HUES64 (cell line): ENCODE measurements at regions not wholly inside any gene's neighbourhood (a gene's known extent, or its start where the extent isn't known, plus 50 kb on each side); places are given as distances from the start of the nearest gene placed in this dataset.
"Not testable (repeated sequence)": the region's sequence is repeated elsewhere in the genome, so short reads cannot be mapped to it uniquely, and the experiment has no call there.

Experiments
- H3K27ac ChIP-seq: 2 replicates; pipeline ENCODE4 v1.7.0; 2013; ENCODE audit warnings: low read depth, low read length, inconsistent platforms
- H3K27me3 ChIP-seq: 2 replicates; pipeline ENCODE4 v1.6.1; 2013; ENCODE audit warnings: mild to moderate bottlenecking, low read length; ENCODE audit not compliant: insufficient read depth
- H3K36me3 ChIP-seq: 2 replicates; pipeline ENCODE4 v1.6.1; 2013; ENCODE audit warnings: mild to moderate bottlenecking, low read length; ENCODE audit not compliant: insufficient read depth
- H3K4me1 ChIP-seq: 2 replicates; pipeline ENCODE4 v1.6.1; 2013; ENCODE audit warnings: mild to moderate bottlenecking, low read length, moderate library complexity; ENCODE audit not compliant: insufficient read depth
- H3K4me3 ChIP-seq: 2 replicates; pipeline ENCODE4 v1.5.1; 2013; ENCODE audit warnings: mild to moderate bottlenecking, low read length, moderate library complexity
- H3K9ac ChIP-seq: 2 replicates; pipeline ENCODE4 v1.6.1; 2013; ENCODE audit warnings: mild to moderate bottlenecking, low read depth, low read length
- H3K9me3 ChIP-seq: 2 replicates; pipeline ENCODE4 v1.6.1; 2013; ENCODE audit warnings: low read depth, low read length; ENCODE audit not compliant: insufficient read depth
- WGBS: fragments of 150-250, 120-280 bp; methylation state at CpG from one replicate; pipeline ENCODE4 v1.1.7; 2013; ENCODE audit warnings: missing lambda C conversion rate; 5-methylcytosine and 5-hydroxymethylcytosine counted together

DNA sequence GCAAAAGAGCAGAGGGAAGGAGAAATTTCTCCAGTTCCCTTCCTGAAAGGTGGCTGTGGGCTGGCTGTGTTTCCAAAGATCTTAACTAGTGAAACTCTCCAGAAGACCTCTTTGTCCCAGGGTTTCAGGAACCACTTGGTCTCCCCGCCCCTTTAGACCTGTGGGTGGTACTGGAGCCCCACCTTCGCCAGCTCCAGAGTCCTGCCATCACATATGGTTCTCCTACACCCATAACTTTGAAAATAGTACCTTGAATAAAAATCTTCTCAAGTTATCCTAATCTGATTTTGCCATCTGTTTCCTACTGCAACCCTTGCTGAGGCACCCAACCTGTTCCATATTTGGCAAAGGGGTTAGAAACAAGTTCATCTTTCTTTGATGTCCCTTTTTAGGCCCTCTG, 303.9 kb downstream of the SEC16B start:
- Histone ChIP-seq H3K36me3 (no peaks in the 10 kb centered on the region), H3K27me3 (no peaks in the 10 kb centered on the region)
- 91% methylated on average over 2 of the region's 2 CpGs for WGBS

DNA sequence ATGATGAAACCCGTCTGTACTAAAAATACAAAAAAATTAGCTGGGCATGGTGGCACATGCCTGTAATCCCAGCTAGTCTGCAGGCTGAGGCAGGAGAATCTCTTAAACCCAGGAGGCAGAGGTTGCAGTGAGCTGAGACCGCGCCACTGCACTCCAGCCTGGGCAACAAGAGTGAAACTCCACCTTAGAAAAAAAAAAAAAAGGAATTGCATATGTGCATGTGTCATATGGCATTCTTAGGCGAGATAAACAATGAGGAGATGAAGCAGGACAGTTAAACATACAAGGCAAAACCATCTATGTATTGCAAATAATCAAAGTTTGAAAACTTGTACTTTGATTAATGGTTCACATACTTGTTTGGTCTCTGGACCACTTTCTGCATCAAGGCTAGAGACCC, 305.1 kb downstream of the SEC16B start:
- not testable (repeated sequence) for H3K9ac ChIP-seq, H3K4me1 ChIP-seq, H3K9me3 ChIP-seq, H3K4me3 ChIP-seq, H3K36me3 ChIP-seq, H3K27me3 ChIP-seq, H3K27ac ChIP-seq
- WGBS: 94% methylated on average over 4 of the region's 4 CpGs

More for the DNA sequence above, 303.9 kb downstream of the SEC16B start:
- H3K9ac ChIP-seq: no peak overlapping the region
- H3K4me1 ChIP-seq: no peaks in the 10 kb centered on the region
- H3K9me3 ChIP-seq: peaks cover 4% of the 10 kb centered on the region; the same call in 1 of the 2 replicates
- H3K4me3 ChIP-seq: no peak overlapping the region
- H3K27ac ChIP-seq: no peak overlapping the region

DNA sequence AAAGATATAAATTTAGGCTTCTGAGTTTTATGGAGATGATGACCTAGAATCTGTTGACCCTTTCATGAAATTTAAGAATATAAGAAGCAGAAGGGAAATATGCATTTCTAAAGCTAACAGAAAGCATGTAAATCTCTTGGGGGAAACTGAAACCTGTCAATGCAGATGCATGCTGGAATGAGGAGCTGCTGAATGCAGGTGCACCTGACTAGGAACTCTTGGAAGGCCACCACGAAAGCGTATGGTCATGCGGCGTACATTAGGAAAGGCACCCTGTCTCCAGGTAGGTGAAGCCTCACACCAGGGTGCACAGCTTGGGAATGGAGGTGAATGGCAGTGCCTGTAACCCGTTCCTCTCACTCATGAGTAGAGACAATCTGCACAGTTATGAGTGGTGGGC, 309.7 kb downstream of the SEC16B start:
- peaks cover 6% of the 10 kb centered on the region; the same call in 1 of the 2 replicates for H3K4me1 ChIP-seq
- no peaks in the 10 kb centered on the region for H3K27me3 ChIP-seq
- H3K27ac ChIP-seq: no peak overlapping the region
- no peak overlapping the region for H3K9ac ChIP-seq
- H3K36me3 ChIP-seq: no peaks in the 10 kb centered on the region
- 97% methylated on average over 5 of the region's 5 CpGs for WGBS
- no peak overlapping the region for H3K4me3 ChIP-seq
- peaks cover 9% of the 10 kb centered on the region; the same call in 1 of the 2 replicates for H3K9me3 ChIP-seq

DNA sequence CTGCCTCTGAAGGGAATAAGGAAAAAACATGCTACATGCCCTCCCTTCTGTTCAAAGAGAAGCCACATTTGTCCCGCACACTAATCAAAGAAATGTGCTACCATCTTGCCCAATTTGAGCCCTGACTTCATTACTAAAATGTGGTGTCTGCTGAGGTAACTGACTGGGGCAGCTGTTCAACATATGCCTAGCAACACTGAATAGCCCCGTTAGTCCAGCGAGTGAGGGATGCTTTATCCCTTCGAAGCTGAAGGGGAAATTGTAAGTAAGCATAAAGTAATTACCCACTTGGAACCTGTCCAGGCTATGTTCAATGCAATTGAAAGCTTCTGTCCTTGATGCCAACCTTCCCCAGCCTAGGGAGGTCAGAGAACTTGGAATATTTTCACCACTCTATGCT, 310.6 kb downstream of the SEC16B start:
- H3K4me3 ChIP-seq: no peak overlapping the region
- H3K36me3 ChIP-seq: no peaks in the 10 kb centered on the region
- no peak overlapping the region for H3K27ac ChIP-seq
- H3K4me1 ChIP-seq: peaks cover 6% of the 10 kb centered on the region; the same call in 1 of the 2 replicates
- peaks cover 9% of the 10 kb centered on the region; the same call in 1 of the 2 replicates for H3K9me3 ChIP-seq
- 97% methylated on average over 4 of the region's 4 CpGs for WGBS
- no peaks in the 10 kb centered on the region for H3K27me3 ChIP-seq
- H3K9ac ChIP-seq: no peak overlapping the region

DNA sequence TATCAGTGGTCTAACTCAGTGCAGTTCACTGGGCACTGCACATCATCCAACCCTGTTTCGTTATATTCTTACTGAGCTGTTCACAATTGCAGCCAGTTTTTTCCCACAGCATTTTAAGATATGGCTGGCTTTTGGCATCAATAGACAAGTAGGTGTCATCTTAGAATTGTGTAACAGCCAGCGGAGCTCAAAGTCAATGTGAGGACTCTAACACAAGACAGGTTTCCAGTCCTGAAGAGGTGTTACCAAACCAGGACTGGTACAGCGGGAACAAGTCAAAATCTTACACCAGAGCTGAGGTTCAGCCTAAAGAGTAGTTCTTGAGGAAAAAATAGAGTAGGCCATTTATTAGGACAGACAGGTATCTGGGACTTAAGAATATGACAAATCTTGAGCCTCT, 313.3 kb downstream of the SEC16B start:
- WGBS: 93% methylated on average over 3 of the region's 3 CpGs
- no peaks in the 10 kb centered on the region for H3K36me3 ChIP-seq
- H3K27me3 ChIP-seq: no peaks in the 10 kb centered on the region
- H3K27ac ChIP-seq: no peak overlapping the region
- no peak overlapping the region for H3K4me3 ChIP-seq
- H3K9me3 ChIP-seq: peaks cover 9% of the 10 kb centered on the region; the same call in 1 of the 2 replicates
- peaks cover 6% of the 10 kb centered on the region; the same call in 1 of the 2 replicates for H3K4me1 ChIP-seq
- H3K9ac ChIP-seq: no peak overlapping the region

DNA sequence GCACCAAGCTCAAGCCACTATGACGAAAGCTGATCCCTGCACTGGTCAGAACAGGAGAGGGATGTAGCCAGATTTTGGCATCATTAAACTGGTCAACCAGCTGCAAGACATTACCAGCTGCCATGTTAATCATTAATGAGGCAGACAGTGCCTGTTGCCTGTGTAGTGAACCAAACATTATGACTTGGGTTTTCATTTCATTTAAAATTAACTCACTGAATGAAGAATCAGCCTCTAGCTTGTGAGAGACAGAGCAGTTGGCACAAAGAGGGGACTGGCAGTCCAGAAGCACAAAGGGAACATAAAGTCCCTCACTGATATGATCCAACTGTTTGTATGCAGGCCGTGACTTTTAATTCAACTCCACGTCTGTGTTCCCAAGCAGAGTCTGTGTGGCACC, 318.9 kb downstream of the SEC16B start:
- WGBS: 95% methylated on average over 3 of the region's 3 CpGs
- H3K9ac ChIP-seq: no peak overlapping the region

DNA sequence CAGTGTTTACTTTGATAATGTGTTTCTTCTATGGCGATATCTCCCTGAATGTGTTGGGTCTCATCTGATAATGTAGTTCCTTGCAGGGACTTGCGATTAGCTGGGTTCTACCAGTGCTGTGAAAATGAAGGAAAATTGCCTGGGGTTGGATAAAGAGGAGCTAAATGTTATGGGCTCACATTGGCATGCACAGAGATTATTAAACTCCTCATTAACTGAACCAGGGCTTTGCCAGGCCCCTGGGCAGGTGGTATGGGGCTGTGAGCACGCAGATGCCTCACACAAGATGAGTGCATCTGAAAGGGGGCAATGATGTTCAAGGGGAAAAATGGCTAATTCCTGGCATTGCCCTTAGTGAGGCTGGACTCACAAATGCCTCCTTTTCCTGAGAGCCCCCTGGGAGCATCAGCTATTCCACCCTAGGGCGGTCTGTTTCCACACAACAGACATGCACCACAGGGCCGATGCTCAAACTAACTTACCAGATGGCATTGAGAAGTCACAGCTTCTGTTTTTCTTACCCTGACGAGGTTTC, 321.1 kb downstream of the SEC16B start:
- Histone ChIP-seq H3K9me3 (no peaks in the 10 kb centered on the region), H3K4me3 (no peak overlapping the region), H3K4me1 (0 out of 2 replicates have a peak, but pooled peaks cover 10% of the 10 kb centered on the region), H3K36me3 (no peaks in the 10 kb centered on the region), H3K27ac (no peak overlapping the region), H3K9ac (no peak overlapping the region), H3K27me3 (no peaks in the 10 kb centered on the region)
- 78% methylated on average over 6 of the region's 6 CpGs for WGBS

More for the DNA sequence above, 318.9 kb downstream of the SEC16B start:
- H3K27me3 ChIP-seq: no peaks in the 10 kb centered on the region
- H3K4me1 ChIP-seq: peaks cover 15% of the 10 kb centered on the region; the same call in 1 of the 2 replicates
- H3K36me3 ChIP-seq: no peaks in the 10 kb centered on the region
- no peaks in the 10 kb centered on the region for H3K9me3 ChIP-seq
- no peak overlapping the region for H3K27ac ChIP-seq
- no peak overlapping the region for H3K4me3 ChIP-seq

DNA sequence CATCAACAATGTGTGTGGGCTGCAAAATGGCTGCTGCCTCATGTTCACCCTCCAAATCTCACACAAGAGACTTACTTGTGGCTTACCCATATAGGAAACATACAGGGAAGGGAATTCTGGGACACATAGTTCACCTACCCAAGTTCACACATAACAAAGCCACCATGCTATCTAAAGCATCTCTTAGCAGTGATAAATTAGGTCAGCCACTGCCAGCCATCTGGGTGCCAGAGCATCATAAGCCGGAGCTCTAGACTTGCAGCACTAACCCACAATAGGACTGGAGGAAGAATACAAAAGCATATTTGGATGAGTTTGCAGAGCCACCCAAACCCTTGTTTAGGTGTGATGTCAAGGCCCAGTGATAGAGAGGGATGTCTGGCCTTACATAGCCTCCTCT, 321.7 kb downstream of the SEC16B start:
- Histone ChIP-seq H3K27me3 (no peaks in the 10 kb centered on the region), H3K4me1 (0 out of 2 replicates have a peak, but pooled peaks cover 10% of the 10 kb centered on the region), H3K9ac (no peak overlapping the region), H3K27ac (no peak overlapping the region), H3K36me3 (no peaks in the 10 kb centered on the region), H3K4me3 (no peak overlapping the region), H3K9me3 (no peaks in the 10 kb centered on the region)
- WGBS: 96% methylated on average over 1 of the region's 1 CpG

DNA sequence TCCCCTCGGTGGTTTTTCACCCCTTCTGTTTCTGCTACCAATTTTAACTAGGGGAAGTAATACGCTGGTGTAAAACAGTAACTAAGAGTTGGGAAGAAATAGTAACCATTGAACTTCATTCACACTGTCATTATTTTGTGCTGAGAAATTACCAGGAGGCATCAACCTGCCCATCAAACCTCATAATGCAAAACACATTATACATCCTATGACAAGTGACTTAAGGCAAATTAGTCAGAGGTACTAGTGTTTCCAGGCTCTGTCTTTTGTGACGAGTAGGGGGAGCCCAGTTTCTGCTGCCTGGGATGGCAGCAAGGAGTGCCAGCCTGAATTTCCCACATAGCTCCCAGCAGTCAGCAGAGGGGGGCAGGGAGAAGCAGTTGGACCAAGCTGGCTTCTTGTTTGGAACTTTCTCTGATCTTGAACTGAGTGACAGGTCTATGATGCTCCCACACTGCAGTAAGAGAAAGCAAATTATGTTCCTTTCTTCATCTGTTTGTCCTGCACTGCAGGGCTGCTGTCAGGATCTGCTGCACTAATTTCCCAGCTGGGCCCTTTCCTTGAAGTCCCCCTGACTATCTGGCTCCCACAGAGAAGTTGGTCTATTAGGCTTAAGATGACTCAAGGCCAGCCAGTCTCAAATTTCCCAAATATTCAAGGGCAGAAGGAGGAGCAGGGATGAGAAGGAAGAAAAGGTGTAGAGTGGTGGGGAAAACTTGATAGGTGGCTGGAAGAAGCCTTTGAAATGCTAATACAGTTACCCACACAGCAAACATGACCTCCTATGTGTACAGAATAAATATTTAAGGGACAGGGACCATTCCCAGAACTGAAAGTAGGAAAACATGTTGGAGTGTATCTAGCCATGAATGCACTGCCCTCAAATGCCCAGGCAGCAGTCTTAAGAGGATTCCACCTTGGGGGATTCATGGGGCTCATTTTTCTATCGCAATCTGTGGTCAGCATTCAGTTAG, 322.8 kb downstream of the SEC16B start:
- no peak overlapping the region for H3K9ac ChIP-seq
- 88% methylated on average over 3 of the region's 4 CpGs for WGBS
- no peak overlapping the region for H3K4me3 ChIP-seq
- H3K36me3 ChIP-seq: no peaks in the 10 kb centered on the region
- no peaks in the 10 kb centered on the region for H3K27me3 ChIP-seq
- H3K4me1 ChIP-seq: 0 out of 2 replicates have a peak, but pooled peaks cover 10% of the 10 kb centered on the region
- H3K27ac ChIP-seq: no peak overlapping the region
- H3K9me3 ChIP-seq: no peaks in the 10 kb centered on the region

DNA sequence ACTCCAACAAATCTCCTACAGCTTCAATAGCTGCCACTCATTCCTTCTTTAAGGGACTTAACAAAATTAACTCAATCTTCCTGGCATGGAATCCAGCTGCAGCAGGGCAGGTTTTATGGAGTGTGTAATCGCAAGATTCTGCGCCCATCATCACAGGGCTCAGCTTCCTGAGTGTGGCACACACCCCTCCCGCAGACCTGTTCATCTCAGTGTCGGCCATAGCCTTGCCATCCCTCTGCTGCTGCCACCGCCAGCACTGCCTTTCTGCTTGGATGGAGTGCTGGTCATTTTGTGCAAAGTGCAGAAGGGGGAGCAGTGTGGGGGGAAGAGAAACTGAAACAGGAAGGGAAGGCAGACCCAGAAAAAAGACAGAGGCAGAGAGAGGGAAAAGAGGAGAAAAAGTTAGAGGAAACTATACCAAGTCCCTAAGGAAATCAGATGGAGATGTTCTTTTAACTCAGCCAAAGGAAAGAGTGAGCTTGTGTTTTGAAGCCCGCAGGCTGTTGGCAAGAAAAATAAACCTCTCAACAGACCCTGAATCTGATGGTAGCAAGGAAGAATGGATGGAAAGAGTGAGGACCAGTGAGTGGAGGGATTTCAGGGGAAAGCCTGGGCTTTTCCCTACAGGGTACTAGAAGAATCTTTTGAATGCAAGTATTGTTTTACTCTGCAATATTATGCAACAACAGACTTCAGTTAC, 324.2 kb downstream of the SEC16B start:
- H3K9ac ChIP-seq: no peak overlapping the region
- no peak overlapping the region for H3K4me3 ChIP-seq
- no peaks in the 10 kb centered on the region for H3K36me3 ChIP-seq
- H3K9me3 ChIP-seq: no peaks in the 10 kb centered on the region
- WGBS: 95% methylated on average over 6 of the region's 6 CpGs
- H3K27ac ChIP-seq: no peak overlapping the region
- H3K4me1 ChIP-seq: 0 out of 2 replicates have a peak, but pooled peaks cover 10% of the 10 kb centered on the region
- no peaks in the 10 kb centered on the region for H3K27me3 ChIP-seq

DNA sequence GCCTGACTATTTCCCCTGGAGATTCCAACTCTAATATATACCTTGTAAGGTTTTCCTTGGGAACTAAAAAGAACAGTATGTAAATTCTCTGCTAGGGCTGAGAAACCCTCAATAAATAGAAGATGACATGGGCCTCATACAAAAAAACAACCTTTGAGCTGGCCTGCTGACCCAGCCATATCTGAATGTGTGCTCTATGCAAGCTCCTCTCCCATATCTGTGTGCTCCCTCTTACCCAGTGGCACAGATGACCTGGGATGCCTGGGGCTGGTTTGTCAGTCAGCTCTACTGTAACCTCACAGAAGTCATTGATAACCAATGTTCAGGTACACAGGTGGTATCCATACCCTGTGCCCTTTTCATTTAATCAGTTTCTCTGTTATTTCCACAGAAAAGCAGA, 329.2 kb downstream of the SEC16B start:
- Histone ChIP-seq H3K9ac (no peak overlapping the region), H3K4me3 (no peak overlapping the region), H3K27ac (no peak overlapping the region), H3K36me3 (no peaks in the 10 kb centered on the region), H3K9me3 (no peaks in the 10 kb centered on the region), H3K27me3 (no peaks in the 10 kb centered on the region), H3K4me1 (no peaks in the 10 kb centered on the region)
